Upper lobe of left lung (tissue), 6 donors: ENCODE measurements at regions not wholly inside any gene's neighbourhood (a gene's known extent, or its start where the extent isn't known, plus 50 kb on each side); places are given as distances from the start of the nearest gene placed in this dataset.

ENCODE experiments used
- ATAC-seq, 2 donors: fragments of 200-7000 bp; cut with Tn5 transposase; one replicate each; pipeline ENCODE4 v1.9.1; 2022; ENCODE audit warnings: mild to moderate bottlenecking in 2 of 2, moderate library complexity in 2 of 2; ENCODE audit not compliant: low FRiP score in 2 of 2
- DNase-seq, 2 donors: peaks; one replicate each; pipeline ENCODE4 v3.0.0-alpha.2; 2019 to 2020
- H3K27ac ChIP-seq, 4 donors: fragments of 200-600 bp; sonication (generic); one replicate each; pipeline ENCODE4 v1.5.1; 2016 to 2019
- H3K27me3 ChIP-seq, 4 donors: fragments of 200-600 bp; sonication (generic); one replicate each; pipeline ENCODE4 v1.5.1; 2017 to 2019
- H3K36me3 ChIP-seq, 4 donors: fragments of 200-600 bp; sonication (generic); one replicate each; pipeline ENCODE4 v1.5.1; 2016 to 2019
- H3K4me1 ChIP-seq, 4 donors: fragments of 200-600 bp; sonication (generic); one replicate each; pipeline ENCODE4 v1.5.1; 2018 to 2019
- H3K4me3 ChIP-seq, 4 donors: fragments of 200-600 bp; sonication (generic); one replicate each; pipeline ENCODE4 v1.5.1; 2017 to 2019; ENCODE audit warnings: mild to moderate bottlenecking in 2 of 4, moderate library complexity in 1 of 4
- H3K9me3 ChIP-seq, 4 donors: fragments of 200-600 bp; sonication (generic); one replicate each; pipeline ENCODE4 v1.5.1; 2018 to 2019
- EP300 ChIP-seq, 4 donors: sonication (generic); formaldehyde crosslinking; IDR thresholded peaks; one replicate each; pipeline ENCODE4 v1.5.1; 2017; ENCODE audit warnings: antibody characterized with exemption in 4 of 4, control low read depth in 2 of 4
- POLR2A ChIP-seq, 4 donors: fragments of 450-650 bp; IDR thresholded peaks; one replicate each; pipeline ENCODE4 v1.5.1; 2016 to 2017; ENCODE audit warnings: antibody characterized with exemption in 4 of 4, mild to moderate bottlenecking in 2 of 4
- POLR2AphosphoS5 ChIP-seq, 2 donors: sonication (generic); formaldehyde crosslinking; IDR thresholded peaks; one replicate each; pipeline ENCODE4 v1.5.1; 2017; ENCODE audit warnings: antibody characterized with exemption in 2 of 2
- WGBS, 2 donors: methylation state at CpG; one replicate each; pipeline ENCODE4 v1.1.5; 2017 to 2018; 5-methylcytosine and 5-hydroxymethylcytosine counted together
- TF ChIP-seq, protein P1 (sequence below), 6 experiments: fragments of 450-650 bp in 4 of 6; fragments of 200-600 bp in 2 of 6; sonication (generic) in 2 of 6; IDR thresholded peaks; one replicate each; pipeline ENCODE4 v1.5.1; 2016 to 2019; ENCODE audit warnings: antibody characterized with exemption in 6 of 6
- donor health status: DM: no; HTN: no; CAD: no; lungs with moderate emphysema.
- donor health status: DM: no; HTN: yes; CAD: no; lungs with severe emphysema.

DNA sequence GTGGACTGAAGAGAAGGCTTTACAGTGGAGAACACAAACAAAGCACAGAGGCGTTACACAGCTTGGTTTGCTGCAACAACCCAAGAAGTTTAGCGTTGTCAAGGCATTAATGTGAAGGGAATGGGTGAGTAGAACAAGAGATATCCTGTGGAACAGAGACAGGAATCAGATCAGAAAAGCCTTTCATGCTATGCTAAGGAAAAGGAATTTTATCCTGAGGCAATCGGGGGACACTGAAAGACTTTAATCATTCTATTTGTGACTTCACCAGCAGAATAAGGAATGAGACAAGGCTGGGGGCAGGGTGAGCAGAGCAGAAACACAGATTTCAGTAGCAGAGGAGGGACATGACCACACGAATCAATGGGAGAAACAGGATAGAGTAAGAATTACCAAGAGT lies 600.7 kb downstream of the IRS1 start:
- H3K27me3 ChIP-seq, result no peaks in the 10 kb centered on the region
- no peaks in the 10 kb centered on the region for H3K4me1 ChIP-seq
- no peak overlapping the region for H3K27ac ChIP-seq
- no peak overlapping the region for H3K4me3 ChIP-seq
- no peaks in the 10 kb centered on the region for H3K9me3 ChIP-seq
- DNase-seq, result no peak
- H3K36me3 ChIP-seq, result no peaks in the 10 kb centered on the region
- TF ChIP-seq EP300 (IDR thresholded peaks at IDR 0.05), result no peak
- TF ChIP-seq, protein P1, sequence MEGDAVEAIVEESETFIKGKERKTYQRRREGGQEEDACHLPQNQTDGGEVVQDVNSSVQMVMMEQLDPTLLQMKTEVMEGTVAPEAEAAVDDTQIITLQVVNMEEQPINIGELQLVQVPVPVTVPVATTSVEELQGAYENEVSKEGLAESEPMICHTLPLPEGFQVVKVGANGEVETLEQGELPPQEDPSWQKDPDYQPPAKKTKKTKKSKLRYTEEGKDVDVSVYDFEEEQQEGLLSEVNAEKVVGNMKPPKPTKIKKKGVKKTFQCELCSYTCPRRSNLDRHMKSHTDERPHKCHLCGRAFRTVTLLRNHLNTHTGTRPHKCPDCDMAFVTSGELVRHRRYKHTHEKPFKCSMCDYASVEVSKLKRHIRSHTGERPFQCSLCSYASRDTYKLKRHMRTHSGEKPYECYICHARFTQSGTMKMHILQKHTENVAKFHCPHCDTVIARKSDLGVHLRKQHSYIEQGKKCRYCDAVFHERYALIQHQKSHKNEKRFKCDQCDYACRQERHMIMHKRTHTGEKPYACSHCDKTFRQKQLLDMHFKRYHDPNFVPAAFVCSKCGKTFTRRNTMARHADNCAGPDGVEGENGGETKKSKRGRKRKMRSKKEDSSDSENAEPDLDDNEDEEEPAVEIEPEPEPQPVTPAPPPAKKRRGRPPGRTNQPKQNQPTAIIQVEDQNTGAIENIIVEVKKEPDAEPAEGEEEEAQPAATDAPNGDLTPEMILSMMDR (IDR thresholded peaks at IDR 0.05), result no peak
- no peak for TF ChIP-seq POLR2AphosphoS5 (IDR thresholded peaks at IDR 0.05)
- TF ChIP-seq POLR2A (IDR thresholded peaks at IDR 0.05), result no peak
- 93 to 95% methylated on average over 4 of the region's 4 CpGs for WGBS, 2 donors
- ATAC-seq, result no peak

DNA sequence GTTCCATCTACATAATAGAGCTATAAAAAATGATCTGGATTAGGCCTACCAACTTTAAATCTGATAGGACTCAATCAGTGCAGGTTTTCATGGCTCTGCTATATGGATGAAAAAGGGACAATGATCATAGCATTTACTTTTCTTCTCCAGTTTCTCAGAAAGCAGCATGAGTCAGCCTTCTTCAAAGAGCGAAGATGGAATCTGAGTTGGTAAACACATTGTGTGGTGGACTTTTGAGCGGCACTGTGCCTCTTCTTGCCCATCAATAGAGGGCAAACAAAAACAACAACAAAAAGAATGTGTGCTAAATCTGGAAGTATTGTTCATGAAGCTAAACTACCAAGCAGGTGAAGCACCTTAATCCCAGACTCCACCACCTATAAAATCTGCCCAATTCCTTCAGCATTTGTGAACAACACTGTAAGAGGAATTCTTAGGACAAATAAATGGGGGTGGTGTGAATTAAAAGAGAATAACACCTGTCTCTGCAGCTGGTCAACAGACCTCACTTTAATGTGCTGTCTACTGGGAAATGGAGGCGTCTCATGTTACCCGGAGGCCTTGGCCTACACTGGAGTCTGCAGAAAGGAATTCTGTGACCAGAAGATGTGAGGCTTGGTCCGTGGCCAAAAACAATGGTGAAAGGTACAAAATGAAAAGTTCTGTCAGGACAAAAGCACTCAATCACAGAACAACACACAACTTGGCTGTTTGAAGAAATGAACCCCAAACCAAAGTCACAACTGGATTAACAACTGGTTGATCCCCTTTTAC lies 609.0 kb downstream of the IRS1 start:
- H3K27ac ChIP-seq, result no peak overlapping the region
- H3K36me3 ChIP-seq, result no peaks in the 10 kb centered on the region
- TF ChIP-seq EP300 (IDR thresholded peaks at IDR 0.05), result no peak
- no peak for DNase-seq
- 82% methylated on average over 5 of the region's 5 CpGs for WGBS, 2 donors
- H3K9me3 ChIP-seq, result no peaks in the 10 kb centered on the region
- no peaks in the 10 kb centered on the region for H3K27me3 ChIP-seq
- no peak for ATAC-seq
- peaks cover 0 to 4% (median 0%) of the 10 kb centered on the region in 4 donors for H3K4me1 ChIP-seq
- H3K4me3 ChIP-seq, result no peak overlapping the region

DNA sequence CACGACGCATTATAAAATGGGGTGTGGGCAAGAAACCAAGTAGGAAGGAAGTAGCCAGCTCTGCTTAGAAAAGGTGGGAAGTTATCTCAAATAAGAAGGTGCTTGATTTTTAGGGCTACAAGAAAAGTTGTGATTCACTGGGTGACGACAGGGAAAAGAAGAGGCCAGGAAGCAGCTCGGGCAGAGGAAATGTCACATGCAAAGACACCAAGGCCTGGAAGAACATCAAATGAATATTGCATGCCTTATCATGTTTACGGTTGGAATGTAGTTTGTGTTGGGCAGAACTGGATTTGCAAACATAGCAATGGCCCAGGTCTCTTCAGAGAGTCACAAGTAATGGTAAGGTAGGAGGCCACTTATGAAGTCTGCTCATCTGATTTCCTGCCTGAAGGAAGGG lies 610.6 kb downstream of the IRS1 start:
- DNase-seq (no peak), ATAC-seq (no peak)
- Histone ChIP-seq H3K9me3 (no peaks in the 10 kb centered on the region), H3K36me3 (no peaks in the 10 kb centered on the region), H3K27ac (no peak overlapping the region), H3K27me3 (no peaks in the 10 kb centered on the region), H3K4me1 (peaks cover 0 to 4% (median 0%) of the 10 kb centered on the region in 4 donors), H3K4me3 (no peak overlapping the region)
- no peak for TF ChIP-seq EP300 (IDR thresholded peaks at IDR 0.05)
- TF ChIP-seq POLR2AphosphoS5 (IDR thresholded peaks at IDR 0.05), result no peak
- TF ChIP-seq, protein P1 (IDR thresholded peaks at IDR 0.05), result no peak
- TF ChIP-seq POLR2A (IDR thresholded peaks at IDR 0.05), result no peak
- WGBS, 2 donors, result 60 to 70% methylated on average over 5 of the region's 5 CpGs

DNA sequence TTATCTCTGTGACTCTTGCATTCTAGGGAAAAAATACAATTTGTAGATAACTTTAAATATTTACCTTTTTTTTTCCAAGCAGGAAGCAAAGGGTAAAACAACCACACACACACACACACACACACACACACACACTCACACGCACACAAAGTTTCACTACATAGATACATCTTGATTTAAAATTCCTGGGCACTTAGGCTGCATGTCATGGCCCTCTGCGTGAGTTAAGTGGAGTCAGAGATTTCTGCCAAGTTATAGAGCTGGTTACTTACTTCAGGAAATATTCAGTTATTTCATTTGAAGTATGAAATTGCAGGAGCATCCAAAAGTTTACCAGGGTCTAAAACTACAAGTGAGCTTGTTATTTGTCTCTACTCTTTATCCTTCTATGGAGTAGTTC lies 612.0 kb downstream of the IRS1 start:
- H3K36me3 ChIP-seq, result no peaks in the 10 kb centered on the region
- peaks cover 0 to 4% (median 0%) of the 10 kb centered on the region in 4 donors for H3K4me1 ChIP-seq
- no peak for ATAC-seq
- DNase-seq, result no peak
- H3K4me3 ChIP-seq, result no peak overlapping the region
- H3K27ac ChIP-seq, result no peak overlapping the region
- TF ChIP-seq POLR2A (IDR thresholded peaks at IDR 0.05), result no peak
- no peak for TF ChIP-seq EP300 (IDR thresholded peaks at IDR 0.05)
- TF ChIP-seq, protein P1 (IDR thresholded peaks at IDR 0.05), result no peak
- no peak for TF ChIP-seq POLR2AphosphoS5 (IDR thresholded peaks at IDR 0.05)
- H3K9me3 ChIP-seq, result no peaks in the 10 kb centered on the region
- no peaks in the 10 kb centered on the region for H3K27me3 ChIP-seq
- 24 to 25% methylated on average over 2 of the region's 2 CpGs for WGBS, 2 donors

DNA sequence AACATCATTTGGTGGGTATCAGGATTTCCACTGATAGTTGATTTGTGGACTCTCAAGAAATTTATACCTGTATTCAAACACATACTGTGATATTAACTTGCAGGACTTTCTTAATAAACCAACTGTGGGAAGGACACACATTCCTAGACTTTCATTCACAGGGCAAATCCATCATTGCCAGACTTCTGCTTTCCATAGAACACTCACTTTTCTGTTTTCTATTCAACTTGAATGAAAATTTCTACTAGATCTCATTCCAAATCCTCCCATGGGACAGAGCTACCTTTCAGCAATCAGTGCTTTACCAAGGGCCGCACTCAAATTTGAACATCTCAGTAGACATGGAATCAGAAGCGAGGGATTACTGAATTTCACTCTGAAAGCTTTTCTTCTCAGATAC lies 612.5 kb downstream of the IRS1 start:
- DNase-seq (no peak), ATAC-seq (no peak)
- Histone ChIP-seq H3K36me3 (no peaks in the 10 kb centered on the region), H3K27me3 (no peaks in the 10 kb centered on the region), H3K9me3 (no peaks in the 10 kb centered on the region), H3K4me1 (peaks cover 0 to 4% (median 0%) of the 10 kb centered on the region in 4 donors), H3K27ac (no peak overlapping the region), H3K4me3 (no peak overlapping the region)
- no peak for TF ChIP-seq POLR2AphosphoS5 (IDR thresholded peaks at IDR 0.05)
- no peak for TF ChIP-seq EP300 (IDR thresholded peaks at IDR 0.05)
- TF ChIP-seq, protein P1 (IDR thresholded peaks at IDR 0.05), result no peak
- no peak for TF ChIP-seq POLR2A (IDR thresholded peaks at IDR 0.05)
- WGBS, 2 donors, result 63 to 64% methylated on average over 2 of the region's 2 CpGs
